Calu3 (cell line): ENCODE measurements at regions not wholly inside any gene's neighbourhood (a gene's known extent, or its start where the extent isn't known, plus 50 kb on each side); places are given as distances from the start of the nearest gene placed in this dataset.
"Not testable (repeated sequence)": the region's sequence is repeated elsewhere in the genome, so short reads cannot be mapped to it uniquely, and the experiment has no call there.

Experiments
- BruUV-seq: library from RNA; stranded (reverse); fragments of 400-500 nt; replicated peaks from 2 replicates; lab custom pipeline; 2021; lab: Mats Ljungman, UMichigan
- CTCF ChIA-PET: fragments of 300-600 bp; sonication (Branson Sonifier 250); formaldehyde crosslinking; loops from one replicate; lab custom pipeline; 2022; ENCODE audit warnings: antibody characterized with exemption; lab: Charles Lee
- DNase-seq: peaks from one replicate; pipeline ENCODE4 v3.0.0; 2022
- H3K27ac Mint-ChIP-seq: one replicate; pipeline ENCODE4 v1.8.0; 2022; ENCODE audit warnings: mixed read lengths; ENCODE audit not compliant: unreplicated experiment
- H3K27me3 Mint-ChIP-seq: one replicate; pipeline ENCODE4 v1.8.0; 2022; ENCODE audit warnings: mixed read lengths; ENCODE audit not compliant: unreplicated experiment
- H3K36me3 Mint-ChIP-seq: one replicate; pipeline ENCODE4 v1.8.0; 2022; ENCODE audit warnings: mild to moderate bottlenecking, moderate library complexity, mixed read lengths; ENCODE audit not compliant: insufficient read depth, unreplicated experiment
- H3K4me1 Mint-ChIP-seq: one replicate; pipeline ENCODE4 v1.8.0; 2022; ENCODE audit warnings: mild to moderate bottlenecking, low read depth, mixed read lengths; ENCODE audit not compliant: unreplicated experiment
- H3K4me3 Mint-ChIP-seq: one replicate; pipeline ENCODE4 v1.8.0; 2022; ENCODE audit warnings: mild to moderate bottlenecking, low read depth, moderate library complexity, mixed read lengths; ENCODE audit not compliant: unreplicated experiment
- H3K9me3 Mint-ChIP-seq: one replicate; pipeline ENCODE4 v1.8.0; 2022; ENCODE audit warnings: low read depth, mixed read lengths; ENCODE audit not compliant: unreplicated experiment
- intact Hi-C: fragments of 100-400 bp; cut with micrococcal nuclease; formaldehyde crosslinking; loops from one replicate; pipeline ENCODE4 v1.10.0; 2022; ENCODE audit not compliant: unreplicated experiment
- TF ChIP-seq, protein P1 (sequence below): fragments of 200-600 bp; IDR thresholded peaks from one replicate; pipeline ENCODE4 v1.8.0; 2022; ENCODE audit warnings: antibody characterized with exemption; ENCODE audit not compliant: unreplicated experiment

DNA sequence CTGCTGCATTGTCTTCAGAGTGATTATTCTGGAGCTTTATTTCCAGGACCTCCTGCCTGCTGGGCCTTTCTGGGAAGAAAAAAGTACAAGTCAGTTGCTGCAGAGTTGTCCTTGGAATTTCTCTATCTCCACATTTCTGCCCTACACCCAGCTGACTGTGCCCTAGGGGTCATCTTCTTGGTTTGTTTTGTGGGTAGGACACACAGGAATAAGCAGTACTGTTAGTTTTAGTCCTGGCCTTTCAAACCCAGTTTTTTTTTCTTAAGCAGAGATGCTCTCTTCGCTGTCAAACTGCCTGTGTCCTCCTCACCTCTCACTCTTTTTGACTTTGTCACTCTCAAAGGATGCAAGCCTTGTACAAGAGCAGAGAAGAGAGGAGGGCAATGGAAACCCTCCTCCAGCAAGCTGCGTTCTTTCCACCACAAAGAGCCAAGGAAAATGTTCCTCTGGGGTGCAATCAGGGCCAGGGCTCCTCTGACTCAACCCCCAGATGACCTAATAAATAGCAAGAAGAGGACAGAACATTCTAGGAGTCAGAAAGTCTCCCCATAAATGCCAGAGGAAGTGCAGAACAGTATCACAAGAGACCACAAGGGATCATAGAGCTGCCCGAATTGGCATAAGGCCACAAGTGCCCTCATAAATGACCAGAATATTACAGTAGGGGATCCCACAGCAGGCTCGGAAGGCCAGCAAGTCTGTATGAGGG is 186.2 kb downstream of the RCHY1 start:
- Mint-ChIP-seq H3K9me3 (peaks cover 4% of the 10 kb centered on the region), H3K36me3 (no peaks in the 10 kb centered on the region), H3K4me1 (no peaks in the 10 kb centered on the region), H3K4me3 (no peak overlapping the region), H3K27me3 (peaks cover 87% of the 10 kb centered on the region), H3K27ac (no peak overlapping the region)
- no TSS peak for BruUV-seq
- no peak for DNase-seq
- intact Hi-C loops = no loop called here
- TF ChIP-seq, protein P1, sequence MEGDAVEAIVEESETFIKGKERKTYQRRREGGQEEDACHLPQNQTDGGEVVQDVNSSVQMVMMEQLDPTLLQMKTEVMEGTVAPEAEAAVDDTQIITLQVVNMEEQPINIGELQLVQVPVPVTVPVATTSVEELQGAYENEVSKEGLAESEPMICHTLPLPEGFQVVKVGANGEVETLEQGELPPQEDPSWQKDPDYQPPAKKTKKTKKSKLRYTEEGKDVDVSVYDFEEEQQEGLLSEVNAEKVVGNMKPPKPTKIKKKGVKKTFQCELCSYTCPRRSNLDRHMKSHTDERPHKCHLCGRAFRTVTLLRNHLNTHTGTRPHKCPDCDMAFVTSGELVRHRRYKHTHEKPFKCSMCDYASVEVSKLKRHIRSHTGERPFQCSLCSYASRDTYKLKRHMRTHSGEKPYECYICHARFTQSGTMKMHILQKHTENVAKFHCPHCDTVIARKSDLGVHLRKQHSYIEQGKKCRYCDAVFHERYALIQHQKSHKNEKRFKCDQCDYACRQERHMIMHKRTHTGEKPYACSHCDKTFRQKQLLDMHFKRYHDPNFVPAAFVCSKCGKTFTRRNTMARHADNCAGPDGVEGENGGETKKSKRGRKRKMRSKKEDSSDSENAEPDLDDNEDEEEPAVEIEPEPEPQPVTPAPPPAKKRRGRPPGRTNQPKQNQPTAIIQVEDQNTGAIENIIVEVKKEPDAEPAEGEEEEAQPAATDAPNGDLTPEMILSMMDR = no peak
- CTCF ChIA-PET = no interaction called here

DNA sequence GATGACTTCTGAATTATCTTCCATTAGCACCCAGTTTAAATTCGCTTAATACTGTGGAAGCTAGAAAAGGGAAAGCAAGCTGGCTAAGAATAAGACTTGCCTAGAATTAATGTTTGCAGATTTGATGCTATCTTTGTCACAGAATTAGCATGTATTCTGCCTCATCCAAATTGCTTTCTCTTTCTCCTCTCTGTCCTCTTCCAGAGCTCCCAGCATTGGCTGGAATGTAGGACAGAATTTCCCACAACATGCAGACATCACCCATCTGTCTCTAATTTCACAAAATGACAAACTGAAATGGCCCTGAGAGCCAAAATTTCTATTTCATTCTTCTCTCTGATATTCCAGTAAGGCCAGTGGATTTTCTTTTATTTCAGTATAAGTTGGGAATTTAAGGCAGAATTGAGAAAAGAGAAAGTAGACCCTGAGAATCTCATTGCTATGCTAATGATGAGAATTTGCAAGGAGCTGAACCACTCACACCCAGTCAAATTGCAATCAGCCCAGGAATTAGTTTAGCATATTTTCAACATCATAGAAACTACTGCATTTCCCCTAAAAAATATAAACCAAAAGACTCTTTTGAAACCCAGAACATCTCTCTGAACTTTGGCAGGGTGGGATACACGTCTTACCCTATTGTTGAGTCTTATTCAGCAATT is 188.8 kb downstream of the RCHY1 start:
- no TSS peak for BruUV-seq
- H3K27me3 Mint-ChIP-seq = peaks cover 80% of the 10 kb centered on the region
- no peaks in the 10 kb centered on the region for H3K4me1 Mint-ChIP-seq
- intact Hi-C loops = no loop called here
- no peak overlapping the region for H3K4me3 Mint-ChIP-seq
- no peaks in the 10 kb centered on the region for H3K36me3 Mint-ChIP-seq
- DNase-seq = no peak
- TF ChIP-seq, protein P1 = no peak
- CTCF ChIA-PET = no interaction called here
- no peak overlapping the region for H3K27ac Mint-ChIP-seq
- H3K9me3 Mint-ChIP-seq = no peaks in the 10 kb centered on the region

DNA sequence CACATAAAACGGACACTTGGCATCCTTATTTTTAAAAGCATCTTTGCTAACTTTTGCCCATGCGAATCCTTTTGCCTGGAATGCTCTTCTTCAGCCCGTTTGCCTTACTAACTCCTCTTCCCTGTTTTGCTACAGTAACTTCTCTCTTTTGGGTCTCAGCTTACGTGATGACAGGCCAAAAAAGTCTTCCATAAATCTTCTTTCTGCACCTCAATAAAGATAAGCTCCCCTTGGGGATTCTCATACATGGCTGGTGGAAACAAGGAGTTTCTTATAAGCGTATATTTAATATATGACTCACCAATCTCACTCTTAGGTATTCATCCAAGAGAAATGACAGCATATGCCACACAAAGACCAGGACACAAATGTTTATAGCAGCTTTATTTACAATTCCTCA is 192.7 kb downstream of the RCHY1 start:
- no peak for DNase-seq
- Mint-ChIP-seq H3K27me3 (peaks cover 58% of the 10 kb centered on the region), H3K9me3 (no peaks in the 10 kb centered on the region), H3K36me3 (no peaks in the 10 kb centered on the region), H3K4me1 (no peaks in the 10 kb centered on the region), H3K4me3 (no peak overlapping the region), H3K27ac (no peak overlapping the region)
- BruUV-seq = no TSS peak
- intact Hi-C loops = no loop called here
- TF ChIP-seq, protein P1 = no peak
- CTCF ChIA-PET = no interaction called here

DNA sequence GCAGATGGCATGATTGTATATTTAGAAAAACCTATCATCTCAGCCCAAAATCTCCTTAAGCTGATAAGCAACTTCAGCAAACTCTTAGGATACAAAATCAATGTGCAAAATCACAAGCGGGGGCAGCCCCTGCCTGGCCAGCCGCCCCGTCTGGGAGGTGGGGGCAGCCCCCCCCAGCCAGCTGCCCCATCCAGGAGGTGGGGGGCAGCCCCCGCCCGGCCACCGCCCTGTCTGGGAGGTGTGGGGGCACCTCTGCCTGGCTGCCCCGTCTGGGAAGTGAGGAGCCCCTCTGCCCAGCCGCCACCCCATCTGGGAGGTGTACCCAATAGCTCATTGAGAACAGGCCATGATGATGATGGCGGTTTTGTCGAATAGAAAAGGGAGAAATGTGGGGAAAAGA is 196.6 kb downstream of the RCHY1 start:
- BruUV-seq, H3K4me1 Mint-ChIP-seq, DNase-seq, H3K4me3 Mint-ChIP-seq, H3K9me3 Mint-ChIP-seq, CTCF ChIA-PET, intact Hi-C loops, H3K27ac Mint-ChIP-seq, H3K36me3 Mint-ChIP-seq: not testable (repeated sequence)
- peaks cover 67% of the 10 kb centered on the region for H3K27me3 Mint-ChIP-seq

DNA sequence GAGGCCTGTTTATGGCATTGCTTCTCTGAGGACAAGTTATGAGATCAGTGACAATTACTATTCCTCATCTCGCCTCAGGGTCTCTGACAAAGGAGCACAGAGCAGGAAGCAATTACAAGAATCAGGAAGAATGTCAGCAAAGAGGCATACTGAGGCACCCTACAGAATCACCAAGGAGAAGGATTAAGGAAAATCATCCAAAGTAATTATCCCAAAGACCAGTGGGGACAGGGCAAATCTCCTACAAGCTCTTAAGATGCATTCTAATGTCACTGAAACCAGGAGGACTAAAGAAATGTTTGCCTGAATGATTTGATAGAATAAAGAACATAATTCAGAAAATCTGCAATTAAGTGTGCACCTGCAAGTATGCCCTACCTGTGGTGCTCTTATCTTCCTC is 206.2 kb downstream of the RCHY1 start:
- Mint-ChIP-seq H3K4me3 (no peak overlapping the region), H3K4me1 (no peaks in the 10 kb centered on the region), H3K36me3 (no peaks in the 10 kb centered on the region), H3K27ac (no peak overlapping the region), H3K9me3 (peaks cover 4% of the 10 kb centered on the region), H3K27me3 (peaks cover 33% of the 10 kb centered on the region)
- TF ChIP-seq, protein P1 = no peak
- CTCF ChIA-PET = no interaction called here
- DNase-seq = no peak
- intact Hi-C loops = no loop called here
- BruUV-seq = no TSS peak
